Choroid plexus epithelial cell (primary cell): ENCODE measurements at regions not wholly inside any gene's neighbourhood (a gene's known extent, or its start where the extent isn't known, plus 50 kb on each side); places are given as distances from the start of the nearest gene placed in this dataset.

Source experiments
- DNase-seq: peaks from one replicate; pipeline ENCODE4 v3.0.0-alpha.2; 2010; ENCODE audit warnings: low read depth
- H3K4me3 ChIP-seq: 2 replicates; pipeline ENCODE4 v1.5.1; 2011; ENCODE audit warnings: low read depth, mild to moderate bottlenecking, control low read depth, low read length, moderate library complexity
- TF ChIP-seq, protein P1 (sequence below): conservative IDR thresholded peaks from 2 replicates; pipeline ENCODE4 v1.5.1; 2011; ENCODE audit warnings: low read depth, mild to moderate bottlenecking, control low read depth, inconsistent platforms, low read length, moderate library complexity

DNA sequence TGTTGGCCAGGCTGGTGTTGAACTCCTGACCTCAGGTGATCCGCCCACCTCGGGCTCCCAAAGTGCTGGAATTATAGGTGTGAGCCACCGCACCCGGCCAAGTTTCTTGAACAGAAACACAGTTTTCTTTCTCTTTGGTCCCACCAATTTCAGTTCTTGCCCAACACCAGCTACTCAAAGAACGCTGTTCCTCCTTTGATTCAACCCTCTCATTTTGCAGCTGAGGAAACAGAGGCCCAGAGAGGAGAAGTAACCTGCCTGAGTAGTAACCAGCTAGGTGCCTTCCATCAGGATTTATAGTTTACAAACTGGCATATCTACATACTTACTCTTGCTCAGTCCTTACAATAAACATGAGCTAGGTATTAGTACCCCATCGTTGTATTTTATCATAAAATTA lies 119.9 kb downstream of the SYF2 start:
- no peak overlapping the region for H3K4me3 ChIP-seq
- TF ChIP-seq, protein P1, sequence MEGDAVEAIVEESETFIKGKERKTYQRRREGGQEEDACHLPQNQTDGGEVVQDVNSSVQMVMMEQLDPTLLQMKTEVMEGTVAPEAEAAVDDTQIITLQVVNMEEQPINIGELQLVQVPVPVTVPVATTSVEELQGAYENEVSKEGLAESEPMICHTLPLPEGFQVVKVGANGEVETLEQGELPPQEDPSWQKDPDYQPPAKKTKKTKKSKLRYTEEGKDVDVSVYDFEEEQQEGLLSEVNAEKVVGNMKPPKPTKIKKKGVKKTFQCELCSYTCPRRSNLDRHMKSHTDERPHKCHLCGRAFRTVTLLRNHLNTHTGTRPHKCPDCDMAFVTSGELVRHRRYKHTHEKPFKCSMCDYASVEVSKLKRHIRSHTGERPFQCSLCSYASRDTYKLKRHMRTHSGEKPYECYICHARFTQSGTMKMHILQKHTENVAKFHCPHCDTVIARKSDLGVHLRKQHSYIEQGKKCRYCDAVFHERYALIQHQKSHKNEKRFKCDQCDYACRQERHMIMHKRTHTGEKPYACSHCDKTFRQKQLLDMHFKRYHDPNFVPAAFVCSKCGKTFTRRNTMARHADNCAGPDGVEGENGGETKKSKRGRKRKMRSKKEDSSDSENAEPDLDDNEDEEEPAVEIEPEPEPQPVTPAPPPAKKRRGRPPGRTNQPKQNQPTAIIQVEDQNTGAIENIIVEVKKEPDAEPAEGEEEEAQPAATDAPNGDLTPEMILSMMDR: no peak
- DNase-seq: no peak

DNA sequence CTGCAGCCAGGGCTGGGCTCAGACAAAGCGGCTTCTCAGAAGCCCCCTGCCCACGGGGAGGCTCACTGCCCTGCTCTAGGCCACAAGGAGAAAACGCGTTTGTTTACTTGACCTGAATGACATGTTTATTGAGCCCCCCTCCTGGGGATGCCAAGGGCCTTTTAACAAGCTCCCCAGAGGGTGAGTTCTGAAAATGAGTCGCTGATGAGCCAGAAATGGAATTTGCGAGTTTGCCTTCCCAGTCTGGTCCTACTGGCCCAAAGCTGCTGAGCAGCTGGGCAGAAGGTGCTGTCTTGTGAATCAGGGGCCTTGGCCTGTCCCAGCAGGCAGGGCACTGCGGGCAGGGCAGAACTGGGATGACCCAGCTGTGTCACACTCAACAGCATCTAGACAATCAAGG lies 120.6 kb downstream of the SYF2 start:
- DNase-seq: no peak
- TF ChIP-seq, protein P1: no peak

DNA sequence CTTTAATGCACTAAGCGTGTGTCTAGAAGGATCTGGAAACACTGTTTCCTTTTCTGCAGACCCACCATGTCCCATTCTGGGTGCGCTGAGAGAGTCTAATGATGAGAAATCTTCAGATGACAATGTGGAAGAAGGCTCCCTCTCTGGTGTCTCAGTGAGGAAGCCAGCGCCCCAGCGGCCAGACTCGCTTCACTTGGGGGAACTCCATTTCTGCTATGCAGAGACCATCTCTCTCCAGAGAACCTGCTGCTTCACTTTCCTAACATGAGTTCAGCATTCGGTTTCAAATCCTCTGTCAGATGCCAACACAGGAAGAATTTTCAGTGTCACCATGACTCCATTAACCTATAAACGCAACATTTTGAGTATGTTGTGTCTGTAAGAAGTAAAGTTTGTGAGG lies 121.8 kb downstream of the SYF2 start:
- TF ChIP-seq, protein P1: no peak
- H3K4me3 ChIP-seq: no peak overlapping the region
- no peak for DNase-seq

More for the DNA sequence above, 120.6 kb downstream of the SYF2 start:
- H3K4me3 ChIP-seq: no peak overlapping the region

DNA sequence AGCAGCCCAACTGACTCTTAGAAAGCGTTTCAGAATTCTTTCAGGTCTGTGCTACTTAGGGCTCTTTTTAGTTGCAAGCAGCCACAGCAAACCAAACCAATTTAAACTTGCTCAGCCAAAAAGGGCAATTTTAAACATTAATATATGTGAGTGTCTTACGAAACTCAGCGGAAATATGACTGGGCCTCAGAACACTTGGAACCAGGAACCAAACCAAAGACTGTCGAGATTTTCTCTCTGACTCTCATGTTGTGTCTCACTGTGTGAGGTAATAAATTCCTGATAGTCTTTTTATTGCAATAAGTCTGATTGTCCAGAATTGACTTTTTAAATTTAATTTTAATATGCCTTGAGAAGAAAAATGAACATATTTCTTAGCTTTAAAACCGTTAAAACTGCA lies 122.3 kb downstream of the SYF2 start:
- H3K4me3 ChIP-seq: no peak overlapping the region
- TF ChIP-seq, protein P1: no peak
- DNase-seq: no peak

DNA sequence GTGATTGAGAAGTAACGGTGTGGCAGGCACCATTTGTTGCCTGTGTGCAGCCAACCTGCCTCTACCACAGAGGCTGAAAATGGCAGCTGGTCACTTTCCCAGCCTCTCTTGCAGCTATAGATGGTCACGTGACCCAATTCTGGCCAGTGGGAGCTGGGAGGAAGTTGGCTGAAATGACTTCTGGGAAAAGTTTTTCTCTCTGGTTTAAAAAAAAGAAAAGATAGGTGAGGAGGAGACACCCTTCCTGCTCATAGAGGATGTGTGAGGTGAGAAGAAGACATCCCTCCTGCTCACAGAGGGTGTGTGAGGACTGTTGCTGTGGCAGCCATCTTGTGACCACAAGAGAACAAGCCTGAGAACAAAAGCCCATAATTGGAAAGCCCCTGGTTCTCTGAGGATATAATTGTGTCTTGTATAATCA lies 122.8 kb downstream of the SYF2 start:
- DNase-seq: no peak

DNA sequence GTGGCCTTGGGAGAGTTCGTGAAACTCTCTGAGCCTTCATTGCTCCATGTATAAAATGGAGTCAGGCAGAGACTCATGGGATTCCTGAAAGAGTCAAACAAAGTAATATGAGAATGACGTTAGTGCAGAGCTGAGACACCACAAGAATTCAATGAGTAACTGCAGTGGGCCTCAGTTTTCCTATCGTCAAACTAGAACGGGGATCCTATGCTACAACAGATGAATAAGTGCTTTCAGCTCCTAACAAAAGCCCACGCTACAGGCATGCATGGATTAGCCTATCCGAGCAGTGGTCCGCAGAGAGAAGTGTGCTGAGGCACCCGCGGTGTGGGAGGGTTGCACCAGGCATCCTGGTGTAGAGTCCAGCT lies 124.7 kb downstream of the SYF2 start:
- TF ChIP-seq, protein P1: no peak
- no peak overlapping the region for H3K4me3 ChIP-seq
- peak; percentile 68 for DNase-seq

More for the DNA sequence above, 122.8 kb downstream of the SYF2 start:
- H3K4me3 ChIP-seq: no peak overlapping the region
- TF ChIP-seq, protein P1: no peak

DNA sequence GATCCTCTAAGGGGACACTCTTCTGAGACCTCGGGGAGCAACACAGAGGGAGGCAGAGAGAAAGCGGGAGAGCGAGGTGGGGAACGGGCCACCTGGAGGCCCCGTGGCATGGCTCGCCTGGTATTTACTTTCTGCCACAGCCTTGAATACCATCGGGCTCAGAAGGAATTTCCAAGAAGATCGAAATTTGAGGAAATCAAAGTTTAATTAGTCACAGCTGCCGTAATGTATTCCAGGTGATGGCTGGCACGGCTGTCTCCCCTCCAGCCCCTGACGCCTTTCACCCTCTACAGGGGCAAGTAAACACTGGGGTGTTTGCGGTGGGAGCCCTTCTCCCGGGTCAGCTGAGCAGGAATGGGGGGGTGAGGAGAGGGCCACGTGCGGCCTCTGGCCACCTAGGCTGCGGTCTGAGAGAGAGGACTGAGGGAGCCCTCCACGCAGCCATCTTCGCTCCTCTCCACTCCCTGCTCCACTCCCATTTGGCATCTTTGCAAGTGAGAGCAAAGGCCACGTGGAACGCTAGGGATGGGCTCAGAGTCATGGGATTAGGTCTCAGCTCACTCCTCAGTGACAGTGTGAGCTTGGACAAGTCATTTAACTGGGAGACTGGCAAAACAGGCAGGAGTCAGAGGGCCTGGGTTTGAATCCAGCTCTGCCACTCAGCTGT lies 125.2 kb downstream of the SYF2 start:
- no peak for DNase-seq
- no peak overlapping the region for H3K4me3 ChIP-seq
- TF ChIP-seq, protein P1: no peak
